Astrocyte of the spinal cord (primary cell): ENCODE measurements at regions not wholly inside any gene's neighbourhood (a gene's known extent, or its start where the extent isn't known, plus 50 kb on each side); places are given as distances from the start of the nearest gene placed in this dataset.

Experiments
- DNase-seq: peaks from one replicate; pipeline ENCODE4 v3.0.0; 2011; ENCODE audit warnings: low read depth, low spot score
- H3K4me3 ChIP-seq: 2 replicates; pipeline ENCODE4 v1.5.1; 2011; ENCODE audit warnings: low read depth, mild to moderate bottlenecking, low read length, moderate library complexity
- CTCF ChIP-seq: IDR thresholded peaks from 2 replicates; pipeline ENCODE4 v1.5.1; 2012; ENCODE audit warnings: low read depth, mild to moderate bottlenecking, low read length, inconsistent platforms
- in situ Hi-C: cut with HindIII; loops from 2 replicates; pipeline ENCODE4 v1.10.0; 2017; ENCODE audit warnings: low sequenced_read_pairs

GRCh38 chr12:58818546-58818945, 101.8 kb downstream of the LRIG3 start:
- TF ChIP-seq CTCF, result no peak
- no peak overlapping the region for H3K4me3 ChIP-seq
- in situ Hi-C loops, result no loop called here
- DNase-seq, result peak; percentile 19

- no peak for DNase-seq
- no peak for TF ChIP-seq CTCF
- in situ Hi-C loops, result no loop called here
- no peak overlapping the region for H3K4me3 ChIP-seq
Observed at GRCh38 chr12:58819345-58819744, 101.0 kb downstream of the LRIG3 start.

- in situ Hi-C loops, result no loop called here
- TF ChIP-seq CTCF, result no peak
- no peak overlapping the region for H3K4me3 ChIP-seq
- DNase-seq, result peak; percentile 47
Observed at GRCh38 chr12:58819985-58820384, 100.3 kb downstream of the LRIG3 start.
